Loucy (cell line): ENCODE measurements at regions not wholly inside any gene's neighbourhood (a gene's known extent, or its start where the extent isn't known, plus 50 kb on each side); places are given as distances from the start of the nearest gene placed in this dataset.

Source experiments
- H2AFZ ChIP-seq: fragments of 200-600 bp; sonication (generic); 2 replicates; pipeline ENCODE4 v1.6.0; 2016; ENCODE audit warnings: antibody characterized with exemption, mild to moderate bottlenecking, low read length, moderate library complexity
- H3F3A ChIP-seq: fragments of 200-600 bp; 2 replicates; pipeline ENCODE4 v1.6.0; 2016; ENCODE audit warnings: antibody characterized with exemption, low read depth, mild to moderate bottlenecking
- H3K27me3 ChIP-seq: fragments of 200-600 bp; sonication (generic); 2 replicates; pipeline ENCODE4 v1.6.1; 2014; ENCODE audit warnings: low read length, mild to moderate bottlenecking; ENCODE audit not compliant: insufficient read depth, poor library complexity, severe bottlenecking
- H3K36me3 ChIP-seq: fragments of 200-600 bp; sonication (generic); 2 replicates; pipeline ENCODE4 v1.6.1; 2016; ENCODE audit warnings: low read length; ENCODE audit not compliant: insufficient read depth
- H3K4me1 ChIP-seq: fragments of 200-600 bp; sonication (generic); 2 replicates; pipeline ENCODE4 v1.5.1; 2014; ENCODE audit warnings: low read length, mild to moderate bottlenecking; ENCODE audit not compliant: insufficient read depth, poor library complexity, severe bottlenecking
- H3K4me2 ChIP-seq: fragments of 200-600 bp; sonication (generic); 2 replicates; pipeline ENCODE4 v1.6.0; 2014; ENCODE audit warnings: antibody characterized with exemption, low read length, low read depth, mild to moderate bottlenecking; ENCODE audit not compliant: poor library complexity, severe bottlenecking
- H3K4me3 ChIP-seq: fragments of 200-600 bp; sonication (generic); 2 replicates; pipeline ENCODE4 v1.5.1; 2014; ENCODE audit warnings: low read length, mild to moderate bottlenecking, mixed read lengths; ENCODE audit not compliant: poor library complexity, severe bottlenecking
- H3K79me2 ChIP-seq: fragments of 200-600 bp; sonication (generic); 2 replicates; pipeline ENCODE4 v1.6.1; 2014; ENCODE audit warnings: low read length; ENCODE audit not compliant: insufficient read depth
- H3K9ac ChIP-seq: fragments of 200-600 bp; sonication (generic); 2 replicates; pipeline ENCODE4 v1.6.0; 2014; ENCODE audit warnings: mild to moderate bottlenecking, low read depth, low read length, moderate library complexity; ENCODE audit not compliant: poor library complexity, severe bottlenecking
- H3K9me2 ChIP-seq: fragments of 200-600 bp; sonication (generic); replicated peaks from 2 replicates; pipeline ENCODE4 v1.6.1; 2016; ENCODE audit warnings: low read depth, low read length, mixed read lengths
- H3K9me3 ChIP-seq: fragments of 200-600 bp; sonication (generic); 2 replicates; pipeline ENCODE4 v1.6.1; 2014; ENCODE audit warnings: mild to moderate bottlenecking, antibody characterized with exemption, low read length, low read depth; ENCODE audit not compliant: insufficient read depth
- H4K20me1 ChIP-seq: fragments of 200-600 bp; sonication (generic); 2 replicates; pipeline ENCODE4 v1.6.0; 2014; ENCODE audit warnings: antibody characterized with exemption, low read length, mild to moderate bottlenecking; ENCODE audit not compliant: insufficient read depth, poor library complexity, severe bottlenecking
- EZH2phosphoT487 ChIP-seq: fragments of 200-600 bp; IDR thresholded peaks from 2 replicates; pipeline ENCODE4 v1.6.1; 2018; ENCODE audit warnings: antibody characterized with exemption, mild to moderate bottlenecking, moderate library complexity, borderline replicate concordance
- TF ChIP-seq, protein P1 (sequence below): fragments of 200-600 bp; sonication (generic); conservative IDR thresholded peaks from 2 replicates; pipeline ENCODE4 v1.5.1; 2014; ENCODE audit warnings: mild to moderate bottlenecking, antibody characterized with exemption, low read length

DNA sequence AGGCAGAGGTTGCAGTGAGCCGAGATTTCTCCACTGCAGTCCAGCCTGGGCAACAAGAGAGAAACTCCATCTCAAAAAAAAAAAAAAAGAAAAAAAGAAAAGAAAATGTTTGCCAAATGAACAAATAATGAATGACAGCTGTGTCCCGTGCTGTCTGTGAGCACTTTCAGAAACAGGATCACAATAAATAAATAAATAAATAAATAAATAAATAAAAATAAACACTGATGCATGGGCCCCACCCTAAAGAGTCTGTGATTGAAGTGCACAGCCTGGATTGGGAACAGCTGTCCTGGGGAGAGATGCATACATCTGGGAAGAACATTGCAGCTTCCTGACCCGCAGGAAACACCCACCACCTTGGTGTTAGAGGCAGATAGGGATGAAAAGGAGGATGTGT is 123.6 kb downstream of the NPTX2 start:
- Histone ChIP-seq H3K27me3 (no peaks in the 10 kb centered on the region), H3K9me3 (no peaks in the 10 kb centered on the region)

DNA sequence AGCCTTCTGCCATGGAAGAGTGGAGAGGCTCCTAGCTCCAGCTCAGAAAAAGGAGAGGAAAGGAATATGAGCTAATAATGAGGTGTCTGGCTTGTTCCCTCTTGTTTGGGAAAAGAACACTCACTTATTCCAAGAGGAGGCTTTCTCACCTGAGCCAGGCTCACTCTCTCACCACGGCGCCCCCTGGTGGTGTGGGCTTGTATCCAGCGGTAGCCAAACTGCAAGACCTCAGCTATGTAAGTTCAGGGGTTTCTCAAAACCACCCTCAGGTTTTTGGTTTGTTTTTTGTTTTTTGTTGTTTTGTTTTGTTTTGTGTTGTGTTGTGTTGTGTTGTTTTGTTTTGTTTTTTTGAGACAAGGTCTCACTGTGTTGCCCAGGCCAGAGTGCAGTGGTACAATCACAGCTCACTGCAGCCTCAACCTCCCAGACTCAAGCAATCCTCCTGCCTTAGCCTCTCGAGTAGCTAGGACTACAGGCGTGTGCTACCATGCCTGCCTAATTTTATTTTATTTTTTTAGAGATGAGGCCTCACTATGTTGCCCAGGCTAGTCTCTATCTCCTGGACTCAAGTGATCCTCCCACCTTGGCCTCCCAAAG is 124.0 kb downstream of the TMEM130 start:
- Histone ChIP-seq H3K79me2 (no peaks in the 10 kb centered on the region), H3K4me2 (no peak overlapping the region), H4K20me1 (no peaks in the 10 kb centered on the region), H3K9me3 (no peaks in the 10 kb centered on the region), H3F3A (no peaks in the 10 kb centered on the region), H3K4me1 (no peaks in the 10 kb centered on the region), H3K27me3 (no peaks in the 10 kb centered on the region), H3K4me3 (no peak overlapping the region), H3K9ac (no peak overlapping the region), H3K36me3 (no peaks in the 10 kb centered on the region), H3K9me2 (no peaks in the 10 kb centered on the region), H2AFZ (no peak overlapping the region)
- TF ChIP-seq, protein P1, sequence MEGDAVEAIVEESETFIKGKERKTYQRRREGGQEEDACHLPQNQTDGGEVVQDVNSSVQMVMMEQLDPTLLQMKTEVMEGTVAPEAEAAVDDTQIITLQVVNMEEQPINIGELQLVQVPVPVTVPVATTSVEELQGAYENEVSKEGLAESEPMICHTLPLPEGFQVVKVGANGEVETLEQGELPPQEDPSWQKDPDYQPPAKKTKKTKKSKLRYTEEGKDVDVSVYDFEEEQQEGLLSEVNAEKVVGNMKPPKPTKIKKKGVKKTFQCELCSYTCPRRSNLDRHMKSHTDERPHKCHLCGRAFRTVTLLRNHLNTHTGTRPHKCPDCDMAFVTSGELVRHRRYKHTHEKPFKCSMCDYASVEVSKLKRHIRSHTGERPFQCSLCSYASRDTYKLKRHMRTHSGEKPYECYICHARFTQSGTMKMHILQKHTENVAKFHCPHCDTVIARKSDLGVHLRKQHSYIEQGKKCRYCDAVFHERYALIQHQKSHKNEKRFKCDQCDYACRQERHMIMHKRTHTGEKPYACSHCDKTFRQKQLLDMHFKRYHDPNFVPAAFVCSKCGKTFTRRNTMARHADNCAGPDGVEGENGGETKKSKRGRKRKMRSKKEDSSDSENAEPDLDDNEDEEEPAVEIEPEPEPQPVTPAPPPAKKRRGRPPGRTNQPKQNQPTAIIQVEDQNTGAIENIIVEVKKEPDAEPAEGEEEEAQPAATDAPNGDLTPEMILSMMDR, result peak; percentile 93
- no peak for TF ChIP-seq EZH2phosphoT487

More for the DNA sequence above, 123.6 kb downstream of the NPTX2 start:
- no peak for TF ChIP-seq EZH2phosphoT487
- TF ChIP-seq, protein P1, result no peak
- H3K4me2 ChIP-seq, result no peak overlapping the region
- no peaks in the 10 kb centered on the region for H3K4me1 ChIP-seq
- H3K79me2 ChIP-seq, result no peaks in the 10 kb centered on the region
- H2AFZ ChIP-seq, result no peak overlapping the region
- H3K9me2 ChIP-seq, result no peaks in the 10 kb centered on the region
- no peak overlapping the region for H3K9ac ChIP-seq
- H4K20me1 ChIP-seq, result no peaks in the 10 kb centered on the region
- H3K36me3 ChIP-seq, result no peaks in the 10 kb centered on the region
- H3F3A ChIP-seq, result no peaks in the 10 kb centered on the region
- H3K4me3 ChIP-seq, result no peak overlapping the region

DNA sequence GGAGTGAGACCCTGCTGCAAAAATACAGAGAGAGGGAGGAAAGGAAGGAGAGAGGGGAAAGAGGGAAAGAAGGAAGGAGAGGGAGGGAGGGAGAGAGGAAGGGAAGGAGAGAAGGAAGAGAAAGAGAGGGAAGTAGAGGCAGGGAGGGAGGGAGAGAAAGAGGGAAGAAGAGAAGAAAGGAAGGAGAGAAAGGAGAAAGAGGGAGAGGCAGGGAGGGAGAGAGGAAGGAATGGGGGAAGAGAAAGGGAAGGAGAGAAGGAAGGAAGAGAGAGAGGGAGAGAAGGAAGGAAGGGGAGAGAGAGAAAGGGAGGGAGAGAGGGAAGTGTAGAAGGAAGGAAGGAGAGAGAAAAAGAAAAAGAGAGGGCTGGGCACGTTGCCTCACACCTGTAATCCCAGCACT is 121.7 kb downstream of the TMEM130 start:
- Histone ChIP-seq H3K79me2 (no peaks in the 10 kb centered on the region), H4K20me1 (no peaks in the 10 kb centered on the region), H3K9me2 (no peaks in the 10 kb centered on the region), H3F3A (no peaks in the 10 kb centered on the region), H2AFZ (no peak overlapping the region), H3K36me3 (no peaks in the 10 kb centered on the region), H3K4me2 (no peak overlapping the region), H3K9ac (no peak overlapping the region), H3K4me1 (no peaks in the 10 kb centered on the region), H3K27me3 (no peaks in the 10 kb centered on the region), H3K9me3 (no peaks in the 10 kb centered on the region), H3K4me3 (no peak overlapping the region)
- no peak for TF ChIP-seq EZH2phosphoT487
- TF ChIP-seq, protein P1, result no peak
